ENCODE measurements at regions not wholly inside any gene's neighbourhood (a gene's known extent, or its start where the extent isn't known, plus 50 kb on each side); places are given as distances from the start of the nearest gene placed in this dataset.

GRCh38 chr6:105677671-105678475, 275.0 kb upstream of the PREP start:
- TF ChIP-seq CTCF (IDR thresholded peaks at IDR 0.05) (no peak), EP300 (IDR thresholded peaks at IDR 0.05) (no peak), ESRRA (IDR thresholded peaks at IDR 0.05; ENCODE audit: borderline replicate concordance, low read length) (no peak), POLR2A (IDR thresholded peaks at IDR 0.05; ENCODE audit: low read length) (no peak), MYC (IDR thresholded peaks at IDR 0.05; ENCODE audit: borderline replicate concordance, low read length) (no peak), FOSL2 (IDR thresholded peaks at IDR 0.05) (no peak), FOSL2 (CRISPR knock-in tag; IDR thresholded peaks at IDR 0.05) (no peak), REST (IDR thresholded peaks at IDR 0.05) (no peak), RAD21 (conservative IDR thresholded peaks at IDR 0.05 in 1 of 2, IDR thresholded peaks at IDR 0.05 in 1 of 2) (no peak), JUNB (IDR thresholded peaks at IDR 0.05) (no peak)
